ENCODE measurements at regions not wholly inside any gene's neighbourhood (a gene's known extent, or its start where the extent isn't known, plus 50 kb on each side); places are given as distances from the start of the nearest gene placed in this dataset.

DNA sequence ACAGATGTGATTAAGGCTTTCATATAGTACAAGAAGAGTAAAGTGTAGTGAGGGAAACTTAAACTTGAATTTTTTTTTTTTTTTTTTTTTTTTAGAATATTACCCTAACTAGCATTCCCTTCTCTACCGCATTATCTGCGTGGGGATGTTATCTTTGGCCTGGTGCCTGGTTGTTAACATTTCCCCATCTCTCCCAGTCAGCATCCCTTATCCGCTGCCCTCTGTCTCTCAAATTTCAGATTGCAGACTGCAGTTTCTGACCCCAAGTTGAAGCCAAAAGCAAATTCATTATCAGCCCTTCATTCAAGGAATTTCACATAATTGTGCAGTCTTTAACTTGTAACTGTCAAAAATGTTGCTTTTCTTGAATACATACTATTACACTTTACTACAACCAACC lies 353.0 kb downstream of the PLOD2 start:
- no peak for TF ChIP-seq CTCF (IDR thresholded peaks at IDR 0.05)
- no peak for TF ChIP-seq POLR2A (IDR thresholded peaks at IDR 0.05)
